ENCODE measurements at regions not wholly inside any gene's neighbourhood (a gene's known extent, or its start where the extent isn't known, plus 50 kb on each side); places are given as distances from the start of the nearest gene placed in this dataset.

DNA sequence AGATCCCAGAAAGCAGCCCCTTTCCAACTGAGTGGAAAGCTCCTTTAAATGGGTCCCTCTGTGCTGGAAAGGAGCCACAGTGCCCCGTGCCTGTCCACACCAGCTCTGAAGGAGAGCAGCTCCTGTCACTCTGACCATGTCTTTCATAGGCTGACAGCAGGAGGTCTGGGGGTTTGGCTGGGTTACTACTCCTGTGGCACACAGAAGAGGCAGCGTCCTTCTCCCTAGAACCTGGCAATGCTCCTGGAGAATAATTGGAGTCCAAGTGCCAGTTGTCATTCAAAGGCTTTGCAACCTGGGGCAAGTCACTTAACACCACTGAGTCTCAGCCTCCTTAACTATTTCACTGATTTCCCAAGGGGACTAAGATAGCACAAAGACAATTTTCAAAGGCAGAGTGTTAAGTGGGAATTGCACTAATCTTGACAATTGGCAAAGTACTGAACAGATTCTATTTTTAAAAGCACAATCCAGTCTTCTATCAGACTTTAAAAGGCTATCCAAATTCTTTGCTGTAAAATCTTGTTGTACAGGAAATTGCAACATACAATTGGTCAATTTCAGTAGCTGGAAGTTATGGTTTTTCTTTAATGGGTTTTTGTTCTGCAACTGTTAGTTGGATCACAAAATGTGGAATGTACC lies 457.2 kb downstream of the KIF16B start:
- H4K20me1 ChIP-seq (ENCODE audit: insufficient read depth, low read length): no peaks in the 10 kb centered on the region
- no peaks in the 10 kb centered on the region for H3K36me3 ChIP-seq (replicated peaks; ENCODE audit: low read depth, low read length)
- H2AFZ ChIP-seq (ENCODE audit: low read depth, low read length): no peak overlapping the region
- no peaks in the 10 kb centered on the region for H3K9me3 ChIP-seq (ENCODE audit: insufficient read depth, low read length)
- no peak overlapping the region for H3K4me3 ChIP-seq (ENCODE audit: low read length)
- TF ChIP-seq, protein P1, sequence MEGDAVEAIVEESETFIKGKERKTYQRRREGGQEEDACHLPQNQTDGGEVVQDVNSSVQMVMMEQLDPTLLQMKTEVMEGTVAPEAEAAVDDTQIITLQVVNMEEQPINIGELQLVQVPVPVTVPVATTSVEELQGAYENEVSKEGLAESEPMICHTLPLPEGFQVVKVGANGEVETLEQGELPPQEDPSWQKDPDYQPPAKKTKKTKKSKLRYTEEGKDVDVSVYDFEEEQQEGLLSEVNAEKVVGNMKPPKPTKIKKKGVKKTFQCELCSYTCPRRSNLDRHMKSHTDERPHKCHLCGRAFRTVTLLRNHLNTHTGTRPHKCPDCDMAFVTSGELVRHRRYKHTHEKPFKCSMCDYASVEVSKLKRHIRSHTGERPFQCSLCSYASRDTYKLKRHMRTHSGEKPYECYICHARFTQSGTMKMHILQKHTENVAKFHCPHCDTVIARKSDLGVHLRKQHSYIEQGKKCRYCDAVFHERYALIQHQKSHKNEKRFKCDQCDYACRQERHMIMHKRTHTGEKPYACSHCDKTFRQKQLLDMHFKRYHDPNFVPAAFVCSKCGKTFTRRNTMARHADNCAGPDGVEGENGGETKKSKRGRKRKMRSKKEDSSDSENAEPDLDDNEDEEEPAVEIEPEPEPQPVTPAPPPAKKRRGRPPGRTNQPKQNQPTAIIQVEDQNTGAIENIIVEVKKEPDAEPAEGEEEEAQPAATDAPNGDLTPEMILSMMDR (IDR thresholded peaks at IDR 0.05; ENCODE audit: low read depth, low read length): no peak
- no peak for TF ChIP-seq EZH2phosphoT487 (IDR thresholded peaks at IDR 0.05; ENCODE audit: low read depth)
- H3K79me2 ChIP-seq (ENCODE audit: low read length): no peaks in the 10 kb centered on the region
- no peaks in the 10 kb centered on the region for H3K4me1 ChIP-seq (ENCODE audit: low read length)
- no peaks in the 10 kb centered on the region for H3K27me3 ChIP-seq (ENCODE audit: low read depth, low read length)
- no peak overlapping the region for H3K4me2 ChIP-seq (ENCODE audit: low read length)
- H3K27ac ChIP-seq (ENCODE audit: low read length): no peak overlapping the region
- H3K9ac ChIP-seq (ENCODE audit: low read length): no peak overlapping the region

DNA sequence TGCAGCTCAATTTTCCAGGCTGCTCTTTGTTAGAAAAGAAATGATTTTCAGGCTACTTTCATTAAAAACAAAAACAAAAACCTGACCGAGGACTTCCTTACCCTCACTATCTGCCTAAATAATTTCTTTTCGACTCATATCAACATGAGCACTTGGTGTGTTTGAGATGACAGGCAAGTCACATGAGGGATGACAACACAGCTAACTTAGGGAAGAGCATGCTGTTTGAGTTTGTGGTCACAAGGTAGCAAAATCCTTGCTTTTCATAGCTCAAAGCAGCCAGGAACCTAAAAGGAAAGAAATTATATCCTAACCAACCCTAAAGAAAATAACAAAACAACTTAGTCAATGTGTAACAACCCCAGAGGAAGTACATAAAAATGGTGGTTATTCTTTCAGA lies 459.5 kb downstream of the KIF16B start:
- H3K27me3 ChIP-seq (ENCODE audit: low read depth, low read length): no peaks in the 10 kb centered on the region
- no peak for TF ChIP-seq EZH2phosphoT487 (IDR thresholded peaks at IDR 0.05; ENCODE audit: low read depth)
- TF ChIP-seq, protein P1 (IDR thresholded peaks at IDR 0.05; ENCODE audit: low read depth, low read length): no peak
- no peak overlapping the region for H3K4me2 ChIP-seq (ENCODE audit: low read length)
- no peaks in the 10 kb centered on the region for H3K4me1 ChIP-seq (ENCODE audit: low read length)
- no peaks in the 10 kb centered on the region for H3K36me3 ChIP-seq (replicated peaks; ENCODE audit: low read depth, low read length)
- no peaks in the 10 kb centered on the region for H4K20me1 ChIP-seq (ENCODE audit: insufficient read depth, low read length)
- H3K27ac ChIP-seq (ENCODE audit: low read length): no peak overlapping the region
- H3K9ac ChIP-seq (ENCODE audit: low read length): no peak overlapping the region
- H3K4me3 ChIP-seq (ENCODE audit: low read length): no peak overlapping the region
- H3K79me2 ChIP-seq (ENCODE audit: low read length): no peaks in the 10 kb centered on the region
- no peak overlapping the region for H2AFZ ChIP-seq (ENCODE audit: low read depth, low read length)
- no peaks in the 10 kb centered on the region for H3K9me3 ChIP-seq (ENCODE audit: insufficient read depth, low read length)

DNA sequence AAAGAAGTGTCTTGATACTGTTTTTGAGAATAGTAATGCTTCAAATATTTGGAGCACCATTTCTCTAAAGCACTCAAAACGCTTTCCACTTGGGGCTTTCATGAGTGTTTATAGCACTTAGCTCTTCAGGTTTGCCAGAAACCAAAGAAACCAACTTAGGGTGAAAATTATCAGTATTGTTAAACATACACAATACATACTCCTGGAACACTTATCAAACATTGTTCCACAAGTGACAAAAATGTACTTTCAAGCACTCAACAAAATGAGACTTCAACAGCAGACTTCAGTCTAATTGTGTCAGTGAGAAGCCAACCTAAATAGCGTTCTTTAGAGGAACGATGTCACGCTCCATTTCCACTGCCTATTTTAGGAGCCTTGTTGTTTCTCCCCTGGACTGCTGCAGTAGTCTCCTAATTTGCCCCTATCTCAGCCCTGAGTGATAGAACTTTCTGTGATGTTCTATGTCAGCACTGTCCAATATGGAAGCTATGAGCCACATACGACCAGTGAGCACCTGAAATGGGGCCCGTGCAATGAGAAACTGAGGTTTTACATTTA lies 461.3 kb downstream of the KIF16B start:
- no peaks in the 10 kb centered on the region for H3K9me3 ChIP-seq (ENCODE audit: insufficient read depth, low read length)
- TF ChIP-seq EZH2phosphoT487 (IDR thresholded peaks at IDR 0.05; ENCODE audit: low read depth): no peak
- TF ChIP-seq, protein P1 (IDR thresholded peaks at IDR 0.05; ENCODE audit: low read depth, low read length): no peak
- H3K27me3 ChIP-seq (ENCODE audit: low read depth, low read length): no peaks in the 10 kb centered on the region
- H3K9ac ChIP-seq (ENCODE audit: low read length): no peak overlapping the region
- H3K4me3 ChIP-seq (ENCODE audit: low read length): no peak overlapping the region
- no peak overlapping the region for H3K27ac ChIP-seq (ENCODE audit: low read length)
- H3K79me2 ChIP-seq (ENCODE audit: low read length): no peaks in the 10 kb centered on the region
- no peak overlapping the region for H2AFZ ChIP-seq (ENCODE audit: low read depth, low read length)
- H4K20me1 ChIP-seq (ENCODE audit: insufficient read depth, low read length): no peaks in the 10 kb centered on the region
- no peaks in the 10 kb centered on the region for H3K36me3 ChIP-seq (replicated peaks; ENCODE audit: low read depth, low read length)
- no peaks in the 10 kb centered on the region for H3K4me1 ChIP-seq (ENCODE audit: low read length)
- H3K4me2 ChIP-seq (ENCODE audit: low read length): no peak overlapping the region

DNA sequence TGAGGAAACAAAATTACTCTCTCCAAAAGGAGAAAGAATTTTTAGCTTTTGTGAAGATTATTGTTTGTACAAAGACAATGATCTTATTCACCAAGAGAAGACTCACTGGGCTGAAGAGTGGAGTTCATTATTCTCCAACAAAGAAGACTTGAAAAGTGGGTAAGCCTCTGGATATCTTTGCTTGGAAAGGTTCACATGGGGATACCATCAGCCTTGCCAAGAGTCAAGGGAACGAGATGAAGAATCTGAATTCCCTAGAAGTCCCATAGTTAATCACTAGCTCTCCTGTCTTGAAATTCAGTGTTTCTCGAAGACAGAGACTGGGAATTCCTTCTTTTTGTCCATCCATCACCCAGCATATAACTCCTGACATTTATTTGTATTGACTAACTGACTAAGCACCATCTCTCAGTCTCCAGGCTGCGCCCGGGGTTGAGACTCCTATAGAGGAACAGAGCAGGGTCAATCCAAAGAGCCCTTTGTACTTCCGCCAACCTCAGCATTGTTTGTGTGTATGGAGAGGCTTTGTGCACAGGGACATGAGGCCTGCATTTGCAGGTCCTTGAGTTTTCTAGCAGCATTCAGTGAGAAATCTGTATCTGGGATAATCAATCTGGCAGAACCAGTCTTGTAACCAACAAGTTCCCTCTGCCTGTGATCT lies 461.9 kb downstream of the KIF16B start:
- H2AFZ ChIP-seq (ENCODE audit: low read depth, low read length): no peak overlapping the region
- H3K9me3 ChIP-seq (ENCODE audit: insufficient read depth, low read length): no peaks in the 10 kb centered on the region

More for the DNA sequence above, 461.9 kb downstream of the KIF16B start:
- H4K20me1 ChIP-seq (ENCODE audit: insufficient read depth, low read length): no peaks in the 10 kb centered on the region
- H3K4me3 ChIP-seq (ENCODE audit: low read length): no peak overlapping the region
- H3K4me2 ChIP-seq (ENCODE audit: low read length): no peak overlapping the region
- H3K79me2 ChIP-seq (ENCODE audit: low read length): no peaks in the 10 kb centered on the region
- TF ChIP-seq, protein P1 (IDR thresholded peaks at IDR 0.05; ENCODE audit: low read depth, low read length): no peak
- no peak for TF ChIP-seq EZH2phosphoT487 (IDR thresholded peaks at IDR 0.05; ENCODE audit: low read depth)
- H3K4me1 ChIP-seq (ENCODE audit: low read length): no peaks in the 10 kb centered on the region
- H3K9ac ChIP-seq (ENCODE audit: low read length): no peak overlapping the region
- no peak overlapping the region for H3K27ac ChIP-seq (ENCODE audit: low read length)
- no peaks in the 10 kb centered on the region for H3K36me3 ChIP-seq (replicated peaks; ENCODE audit: low read depth, low read length)
- H3K27me3 ChIP-seq (ENCODE audit: low read depth, low read length): no peaks in the 10 kb centered on the region

Data from OCI-LY3 (cell line).